GM12878 (cell line): ENCODE measurements at regions not wholly inside any gene's neighbourhood (a gene's known extent, or its start where the extent isn't known, plus 50 kb on each side); places are given as distances from the start of the nearest gene placed in this dataset.

ENCODE experiments used
- ASH2L ChIP-seq: fragments of 300-600, 200-600 bp; sonication (generic); IDR thresholded peaks from 2 replicates; pipeline ENCODE4 v1.6.1; 2017; ENCODE audit warnings: low read depth, mild to moderate bottlenecking, borderline replicate concordance
- ATF3 ChIP-seq: IDR thresholded peaks from 2 replicates; pipeline ENCODE4 v1.6.1; 2011; ENCODE audit warnings: low read depth, mild to moderate bottlenecking, low read length, moderate library complexity, borderline replicate concordance; ENCODE audit errors: extremely low read depth
- CTCF ChIP-seq, 3 experiments: IDR thresholded peaks in 2 of 3; conservative IDR thresholded peaks in 1 of 3; 2 replicates each; pipeline ENCODE4 v1.5.1; 2011; ENCODE audit warnings: low read depth in 3 of 3, low read length in 3 of 3, mild to moderate bottlenecking in 3 of 3, control low read depth in 2 of 3, moderate library complexity in 2 of 3, inconsistent platforms in 1 of 3, mixed read lengths in 1 of 3; ENCODE audit not compliant: control insufficient read depth in 2 of 3, insufficient read depth in 1 of 3; ENCODE audit errors: extremely low read depth in 1 of 3
- HCFC1 ChIP-seq: fragments of 150-350 bp; IDR thresholded peaks from 2 replicates; pipeline ENCODE4 v1.6.1; 2014; ENCODE audit warnings: low read length
- KDM1A ChIP-seq: fragments of 200-600 bp; sonication (generic); IDR thresholded peaks from 2 replicates; pipeline ENCODE4 v1.6.1; 2016; ENCODE audit warnings: borderline replicate concordance
- NRF1 ChIP-seq: conservative IDR thresholded peaks from 2 replicates; pipeline ENCODE4 v1.6.1; 2011; ENCODE audit warnings: mild to moderate bottlenecking, low read depth, low read length, improper control_type of control experiment
- RFX5 ChIP-seq: IDR thresholded peaks from 2 replicates; pipeline ENCODE4 v1.6.1; 2011; ENCODE audit warnings: low read depth, low read length, improper control_type of control experiment
- TCF7 ChIP-seq: IDR thresholded peaks from 2 replicates; pipeline ENCODE4 v1.6.1; 2014; ENCODE audit warnings: antibody characterized with exemption, borderline replicate concordance

- no peak for TF ChIP-seq CTCF (IDR thresholded peaks at IDR 0.05 in 2 of 3, conservative IDR thresholded peaks at IDR 0.05 in 1 of 3; ENCODE audit: control insufficient read depth in 2 of 3, extremely low read depth in 1 of 3, insufficient read depth in 1 of 3, low read depth in 3 of 3, low read length in 3 of 3)
- TF ChIP-seq NRF1: no peak
- no peak for TF ChIP-seq KDM1A
- no peak for TF ChIP-seq ATF3
- TF ChIP-seq TCF7: no peak
- TF ChIP-seq RFX5: no peak
- no peak for TF ChIP-seq HCFC1
- TF ChIP-seq ASH2L: no peak
These were observed 327.7 kb downstream of the GLRX3 start for GRCh38 chr10:130463876-130464364.
